SW 1271 (cell line): ENCODE measurements at regions not wholly inside any gene's neighbourhood (a gene's known extent, or its start where the extent isn't known, plus 50 kb on each side); places are given as distances from the start of the nearest gene placed in this dataset.

Source experiments
- DNase-seq, 2 experiments: peaks; one replicate each; lab custom pipeline; 2025; lab: John Stamatoyannopoulos, UW

DNA sequence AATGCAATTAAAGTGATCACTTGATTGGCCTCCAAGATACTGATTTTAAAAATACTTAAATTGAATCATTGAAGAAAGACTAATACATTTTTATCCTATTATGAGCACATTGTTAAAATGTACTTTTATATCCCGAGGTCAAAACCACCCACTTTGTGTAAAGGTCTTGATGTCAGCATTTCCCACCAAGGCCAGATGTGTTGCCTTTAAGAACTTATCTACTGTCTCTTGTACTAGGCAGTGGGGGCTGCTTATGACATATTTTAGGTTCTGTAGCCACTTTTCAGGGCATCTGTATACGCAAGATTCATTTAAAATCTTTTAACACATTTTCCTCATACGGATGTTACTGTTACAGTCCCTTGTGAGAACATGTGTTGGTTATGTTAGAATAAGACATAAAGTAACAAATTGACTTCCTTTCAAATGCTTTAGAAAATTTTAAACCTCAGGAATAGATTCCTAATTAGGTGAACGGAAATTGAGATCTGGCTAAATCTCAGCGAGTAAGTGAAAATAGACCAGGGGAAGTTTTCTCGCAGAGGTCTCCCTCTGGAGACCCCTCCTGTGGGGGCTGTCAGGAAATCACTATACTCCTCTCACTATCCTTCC lies 456.2 kb downstream of the ADAMTS20 start:
- DNase-seq: no peak

DNA sequence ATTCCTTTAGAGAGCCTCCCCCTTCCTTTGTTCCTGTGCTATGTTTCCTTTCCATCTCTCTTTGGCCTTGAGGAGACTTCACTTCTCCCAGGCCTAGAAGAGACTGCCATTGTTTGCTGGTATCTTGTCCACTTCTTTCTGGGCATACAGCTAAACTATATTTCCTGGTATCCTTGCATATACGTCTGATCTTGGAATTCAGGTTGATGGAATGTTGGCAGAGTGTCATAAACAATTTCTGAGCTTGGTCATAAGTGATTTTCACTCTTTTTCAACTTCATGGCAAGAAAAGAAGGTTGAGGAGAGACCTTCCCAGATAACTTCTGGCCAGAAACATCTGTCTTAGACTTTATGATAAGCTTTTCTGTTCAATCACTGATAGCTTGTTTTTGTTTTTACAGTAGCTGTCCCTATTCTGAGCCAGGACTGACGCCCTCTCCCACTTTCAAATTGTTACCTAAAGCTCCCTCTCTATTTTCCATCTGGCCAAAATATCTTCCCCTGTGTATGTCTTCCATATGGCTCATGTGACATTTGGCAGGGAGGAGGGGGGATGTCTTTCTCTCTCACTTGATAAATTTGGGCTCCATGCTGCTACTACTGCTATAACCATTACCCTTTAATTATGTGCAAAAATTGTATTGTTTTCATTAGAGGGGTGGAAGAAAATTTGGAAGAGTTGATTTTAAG lies 457.0 kb downstream of the ADAMTS20 start:
- DNase-seq: no peak

DNA sequence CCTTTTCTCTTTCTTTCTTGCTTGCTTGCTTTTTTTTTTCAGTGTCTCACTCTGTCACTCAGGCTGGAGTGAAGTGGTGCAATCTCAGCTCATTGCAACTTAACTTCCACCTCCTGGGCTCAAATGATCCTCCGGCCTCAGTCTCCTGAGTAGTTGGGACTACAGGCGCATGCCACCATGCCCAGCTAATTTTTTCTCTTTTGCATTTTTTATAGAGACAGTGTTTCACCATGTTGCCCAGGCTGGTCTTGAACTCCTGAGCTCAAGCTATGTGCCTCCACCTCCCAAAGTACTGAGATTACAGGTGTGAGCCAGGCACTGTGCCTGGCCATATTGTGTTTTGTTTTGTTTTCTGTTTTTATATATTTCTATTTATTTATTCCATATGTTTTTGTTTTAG lies 461.0 kb downstream of the ADAMTS20 start:
- no peak for DNase-seq

DNA sequence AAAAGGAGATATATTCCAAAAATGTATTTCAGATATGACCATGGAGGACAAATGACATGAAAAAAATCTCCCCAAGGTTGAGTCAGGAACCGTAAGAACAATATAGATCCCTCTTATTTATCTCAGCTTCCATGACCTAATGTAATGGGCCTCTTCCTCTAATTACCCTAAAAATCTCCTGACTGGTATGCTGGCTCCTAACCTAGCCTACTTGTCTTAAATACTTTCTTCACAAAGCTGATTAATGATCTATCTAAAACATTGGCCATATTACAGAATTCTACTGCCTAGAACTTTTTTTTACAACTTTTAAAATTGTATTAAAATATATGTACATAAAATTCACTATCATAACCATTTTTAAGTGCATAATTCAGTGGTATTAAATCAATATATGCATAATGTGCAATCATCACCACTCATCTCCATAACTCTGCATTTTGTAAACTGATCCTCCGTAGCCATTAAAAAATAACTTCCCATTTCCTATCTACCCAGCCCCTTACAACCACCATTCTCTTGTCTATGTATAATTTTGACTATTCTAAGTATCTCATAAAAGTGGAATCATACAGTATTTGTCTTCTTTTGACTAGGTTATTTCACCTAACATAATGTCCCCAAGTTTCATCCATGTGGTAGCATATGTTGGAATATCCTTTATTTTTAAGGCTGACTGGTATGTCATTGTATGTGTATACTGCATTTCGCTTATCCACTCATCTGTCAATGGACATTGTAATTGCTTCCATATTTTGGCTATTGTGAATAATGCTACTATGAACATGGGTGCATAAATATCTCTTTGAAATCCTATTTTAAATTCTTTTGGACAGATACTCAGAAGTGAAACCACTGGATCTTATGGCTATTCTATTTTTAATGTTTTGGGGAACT lies 464.6 kb downstream of the ADAMTS20 start:
- DNase-seq: no peak

DNA sequence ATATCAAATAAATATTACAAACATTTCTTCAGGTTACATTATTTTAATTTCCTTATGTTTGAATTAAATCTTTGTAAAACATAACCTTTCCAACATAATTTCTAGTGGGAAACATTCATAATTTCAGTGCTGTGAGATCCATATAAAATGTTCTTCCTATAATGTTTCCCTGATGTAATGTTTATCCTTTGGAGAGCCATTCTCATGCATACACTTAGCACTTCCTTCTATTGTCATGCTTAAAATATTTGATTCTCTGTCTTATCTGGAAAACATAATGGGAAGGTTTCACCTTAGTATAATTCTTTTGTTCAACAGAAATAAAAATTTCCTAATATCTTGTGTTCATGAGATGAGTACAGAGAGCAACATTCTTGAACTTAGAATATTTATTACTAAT lies 472.5 kb downstream of the ADAMTS20 start:
- DNase-seq: no peak

DNA sequence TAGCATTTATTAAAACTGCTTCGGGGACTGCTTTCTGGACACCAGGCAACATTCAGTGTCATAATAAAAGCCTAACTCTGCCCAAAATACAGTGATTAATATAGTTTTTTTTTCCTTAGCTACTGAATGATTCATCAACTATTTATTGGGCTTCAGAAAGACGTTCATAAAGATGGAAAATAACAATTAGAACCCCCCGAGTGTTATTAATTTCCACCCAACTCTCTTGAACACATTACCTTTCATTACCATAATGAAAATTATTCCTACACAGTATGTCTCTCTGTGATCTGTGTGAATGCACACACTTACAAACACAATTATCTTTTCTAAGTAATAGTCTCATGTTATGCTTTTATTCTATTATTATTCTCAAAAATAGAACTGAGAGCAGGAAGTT lies 473.0 kb downstream of the ADAMTS20 start:
- DNase-seq: no peak

- DNase-seq: no peak
These were observed 479.6 kb downstream of the ADAMTS20 start for GRCh38 chr12:43072431-43072830.

GRCh38 chr12:43069768-43070221 lies 480.2 kb upstream of the PRICKLE1 start:
- DNase-seq: no peak

DNA sequence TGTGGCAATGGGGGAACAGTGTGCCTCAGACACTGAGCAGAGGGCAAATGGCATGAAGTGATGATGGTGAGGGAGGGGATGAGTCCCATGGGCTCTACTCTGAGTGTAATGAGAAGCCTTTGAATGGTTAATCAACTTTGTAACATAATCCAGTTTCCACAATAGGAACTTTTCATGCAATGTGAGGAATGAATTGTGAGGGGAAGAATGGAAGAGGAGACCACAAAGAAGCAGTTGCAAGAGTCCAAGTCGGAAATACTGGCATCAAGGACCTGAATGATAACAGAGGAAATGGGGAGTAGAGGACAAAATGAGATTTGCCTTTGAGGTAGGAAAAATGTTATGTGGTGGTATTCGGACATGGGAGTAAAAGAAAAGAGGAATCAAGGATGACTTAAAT lies 476.9 kb upstream of the PRICKLE1 start:
- DNase-seq: no peak

DNA sequence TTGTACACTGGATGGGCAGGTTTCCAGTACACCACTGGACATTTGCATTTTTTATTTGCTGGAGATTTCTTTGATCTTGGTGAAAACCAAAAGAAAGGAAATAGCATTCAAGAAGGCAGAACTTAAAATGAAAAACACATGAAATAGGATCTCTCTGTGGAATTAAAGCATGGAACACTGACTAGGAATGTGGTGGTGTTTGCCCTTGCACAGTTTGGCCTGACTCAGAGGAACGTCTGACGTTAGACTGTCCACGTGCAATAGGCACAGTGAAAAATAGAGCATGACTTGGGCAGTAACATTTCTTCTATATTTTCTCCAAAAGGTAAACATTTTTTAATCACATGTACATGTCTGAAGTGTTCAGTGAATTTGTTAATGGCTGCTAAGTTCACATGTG lies 474.1 kb upstream of the PRICKLE1 start:
- no peak for DNase-seq

- no peak for DNase-seq
These were observed 472.8 kb upstream of the PRICKLE1 start for GRCh38 chr12:43062201-43062895.

- no peak for DNase-seq
These were observed 471.2 kb upstream of the PRICKLE1 start for GRCh38 chr12:43060742-43061141.

GRCh38 chr12:43058616-43059015 lies 469.1 kb upstream of the PRICKLE1 start:
- no peak for DNase-seq

DNA sequence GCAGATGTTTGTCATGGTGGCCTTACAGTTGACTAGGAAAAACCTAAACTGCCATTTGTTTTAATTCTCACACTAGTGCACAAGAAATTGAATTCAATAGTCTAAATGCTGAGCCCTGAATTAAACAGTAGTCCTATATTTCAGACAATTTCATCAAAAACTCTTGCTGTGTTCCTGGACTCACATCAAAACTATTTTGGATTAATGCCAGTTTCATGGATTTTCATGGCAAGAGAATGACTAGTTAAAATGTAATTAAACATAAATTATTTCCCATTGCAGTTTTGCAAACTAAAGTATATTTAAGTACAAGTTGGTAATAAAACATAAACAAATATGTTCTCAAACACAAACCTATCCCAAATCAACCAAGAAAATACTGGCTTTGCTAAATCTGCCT lies 468.0 kb upstream of the PRICKLE1 start:
- DNase-seq: no peak

- DNase-seq: no peak
These were observed 464.5 kb upstream of the PRICKLE1 start for GRCh38 chr12:43054085-43054484.

- DNase-seq: no peak
These were observed 462.9 kb upstream of the PRICKLE1 start for GRCh38 chr12:43052441-43052840.

- no peak for DNase-seq
These were observed 454.7 kb upstream of the PRICKLE1 start for GRCh38 chr12:43044241-43044640.

- no peak for DNase-seq
These were observed 449.4 kb upstream of the PRICKLE1 start for GRCh38 chr12:43038991-43039390.

DNA sequence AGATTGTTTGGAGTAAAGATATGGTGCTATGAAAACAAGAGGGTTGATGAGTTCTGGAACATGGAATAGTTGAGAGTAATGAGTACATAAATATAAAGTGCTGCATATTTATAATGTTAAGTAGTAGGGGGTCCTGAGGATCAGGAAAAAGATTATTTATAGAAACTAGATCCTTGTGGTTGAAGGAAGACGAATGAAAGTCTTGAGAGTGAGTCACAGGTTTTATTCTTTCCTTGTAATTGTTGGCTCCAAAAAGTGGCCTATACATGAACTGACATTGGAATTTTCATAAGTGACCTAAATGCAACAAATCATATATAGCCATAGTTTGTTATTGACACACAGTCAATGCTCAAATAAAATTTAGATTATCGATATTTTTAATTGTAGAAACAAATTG lies 440.4 kb upstream of the PRICKLE1 start:
- no peak for DNase-seq

DNA sequence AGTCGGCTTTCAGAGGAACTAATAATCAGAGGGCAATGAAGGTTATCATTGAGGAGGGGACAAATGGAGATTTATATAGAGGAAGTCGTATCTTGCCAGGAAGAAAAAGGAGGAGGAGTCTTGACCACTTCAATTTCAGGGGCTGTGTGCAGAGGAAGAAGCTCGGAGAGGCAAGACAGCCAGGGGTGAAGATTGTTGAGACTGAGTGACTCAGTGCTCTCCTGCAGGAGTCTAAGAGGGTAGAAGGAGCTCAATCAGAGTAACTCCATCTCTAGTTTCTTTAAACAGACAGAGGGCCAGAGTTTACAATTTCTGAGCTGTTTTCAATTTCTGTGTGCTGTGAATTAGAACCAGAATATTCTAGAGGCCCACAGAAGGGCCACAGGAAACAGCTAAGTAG lies 439.3 kb upstream of the PRICKLE1 start:
- DNase-seq: no peak

DNA sequence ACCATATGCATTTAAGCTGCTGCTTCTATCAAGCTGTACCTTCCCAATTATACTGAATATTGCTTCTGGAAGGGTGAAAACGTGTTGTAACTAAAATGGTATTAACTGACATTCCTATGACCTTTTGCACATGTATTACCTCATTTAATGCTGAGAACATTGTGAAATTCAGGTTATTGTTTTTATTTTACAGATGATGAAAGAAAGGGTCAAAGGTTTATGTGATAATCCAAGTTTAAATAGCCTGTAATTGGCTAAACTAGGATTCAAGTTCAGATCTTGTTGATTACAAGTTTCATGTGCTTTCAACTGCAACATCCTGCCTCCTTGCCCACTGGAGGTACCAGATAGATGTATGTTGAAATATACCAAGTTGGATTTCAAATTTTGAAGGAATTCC lies 433.3 kb upstream of the PRICKLE1 start:
- no peak for DNase-seq

DNA sequence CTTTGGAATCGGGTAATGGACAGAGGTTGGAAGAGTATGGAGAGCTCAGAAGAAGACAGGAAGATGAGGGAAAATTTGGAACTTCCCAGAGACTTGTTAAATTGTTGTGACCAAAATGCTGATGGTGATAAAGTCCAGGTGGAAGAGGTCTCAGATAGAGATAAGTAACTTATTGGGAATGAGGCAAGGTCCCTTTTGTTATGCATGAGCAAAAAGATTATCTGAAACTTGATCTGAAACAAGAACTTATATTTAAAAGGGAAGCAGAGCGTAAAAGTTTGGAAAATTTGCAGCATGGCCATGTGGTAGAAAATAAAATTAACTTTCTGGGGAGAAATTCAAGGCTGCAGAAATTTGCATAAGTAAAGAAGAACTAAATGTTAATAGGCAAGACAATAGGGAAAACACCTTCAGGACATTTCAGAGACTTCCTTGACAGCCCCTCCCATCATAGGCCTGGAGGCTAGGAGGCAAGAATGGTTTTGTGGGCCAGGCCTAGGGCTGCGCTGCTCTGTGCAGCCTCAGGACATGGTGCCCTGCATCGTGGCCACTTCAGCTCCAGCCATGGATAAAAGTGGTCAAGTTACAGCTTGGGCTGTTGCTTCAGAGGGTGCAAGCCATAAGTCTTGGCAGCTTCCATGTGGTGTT lies 425.7 kb upstream of the PRICKLE1 start:
- no peak for DNase-seq
